NOMO-1 treated with DMSO at 0.1 percent for 48 hours (cell line): ENCODE measurements at regions not wholly inside any gene's neighbourhood (a gene's known extent, or its start where the extent isn't known, plus 50 kb on each side); places are given as distances from the start of the nearest gene placed in this dataset.
"Not testable (repeated sequence)": the region's sequence is repeated elsewhere in the genome, so short reads cannot be mapped to it uniquely, and the experiment has no call there.

Experiments
- DNase-seq: peaks from one replicate; lab custom pipeline; 2025; ENCODE audit not compliant: unreplicated experiment; lab: John Stamatoyannopoulos, UW

GRCh38 chr11:116667318-116667717, 105.5 kb downstream of the BUD13 start:
- not testable (repeated sequence) for DNase-seq

GRCh38 chr11:116666673-116667249, 106.0 kb downstream of the BUD13 start:
- DNase-seq, result not testable (repeated sequence)

GRCh38 chr11:116665523-116665922, 107.3 kb downstream of the BUD13 start:
- no peak for DNase-seq

GRCh38 chr11:116661056-116661455, 111.7 kb downstream of the BUD13 start:
- DNase-seq, result no peak

GRCh38 chr11:116660011-116660410, 112.8 kb downstream of the BUD13 start:
- no peak for DNase-seq

- no peak for DNase-seq
Measured at GRCh38 chr11:116658876-116659535, 113.8 kb downstream of the BUD13 start.

- DNase-seq, result no peak
Measured at GRCh38 chr11:116657842-116658825, 114.7 kb downstream of the BUD13 start.

GRCh38 chr11:116656011-116656410, 116.8 kb downstream of the BUD13 start:
- DNase-seq, result no peak

GRCh38 chr11:116654526-116654925, 118.3 kb downstream of the BUD13 start:
- DNase-seq, result no peak

GRCh38 chr11:116653206-116653605, 119.6 kb downstream of the BUD13 start:
- no peak for DNase-seq

- DNase-seq, result no peak
Measured at GRCh38 chr11:116651737-116652237, 121.0 kb downstream of the BUD13 start.

GRCh38 chr11:116651098-116651736, 121.6 kb downstream of the BUD13 start:
- DNase-seq, result no peak

- DNase-seq, result no peak
Measured at GRCh38 chr11:116650052-116650451, 122.7 kb downstream of the BUD13 start.

- DNase-seq, result no peak
Measured at GRCh38 chr11:116649268-116649667, 123.5 kb downstream of the BUD13 start.

- DNase-seq, result no peak
Measured at GRCh38 chr11:116648247-116649174, 124.3 kb downstream of the BUD13 start.

GRCh38 chr11:116647305-116648080, 125.3 kb downstream of the BUD13 start:
- DNase-seq, result no peak

- DNase-seq, result no peak
Measured at GRCh38 chr11:116646191-116646590, 126.6 kb downstream of the BUD13 start.

- DNase-seq, result no peak
Measured at GRCh38 chr11:116644941-116645305, 127.9 kb downstream of the BUD13 start.

GRCh38 chr11:116644201-116644940, 128.4 kb downstream of the BUD13 start:
- no peak for DNase-seq
